Muscle of leg (tissue), 3 donors: ENCODE measurements at regions not wholly inside any gene's neighbourhood (a gene's known extent, or its start where the extent isn't known, plus 50 kb on each side); places are given as distances from the start of the nearest gene placed in this dataset.

ENCODE experiments used
- DNase-seq: peaks from one replicate; pipeline ENCODE4 v3.0.0; 2013
- H3K27ac ChIP-seq: one replicate; pipeline ENCODE4 v1.5.1; 2013; ENCODE audit warnings: mild to moderate bottlenecking, low read length, control low read depth
- H3K27me3 ChIP-seq: one replicate; pipeline ENCODE4 v1.6.1; 2013; ENCODE audit warnings: low read length; ENCODE audit not compliant: control insufficient read depth, insufficient read depth
- H3K36me3 ChIP-seq: one replicate; pipeline ENCODE4 v1.6.1; 2013; ENCODE audit warnings: low read length; ENCODE audit not compliant: control insufficient read depth, insufficient read depth
- H3K4me1 ChIP-seq: one replicate; pipeline ENCODE4 v1.6.1; 2013; ENCODE audit warnings: low read length; ENCODE audit not compliant: control insufficient read depth, insufficient read depth
- H3K4me3 ChIP-seq: one replicate; pipeline ENCODE4 v1.5.1; 2013; ENCODE audit warnings: low read length, control low read depth
- H3K9me3 ChIP-seq: replicated peaks from 2 replicates; pipeline ENCODE4 v1.6.1; 2013; ENCODE audit warnings: low read depth, low read length; ENCODE audit not compliant: control insufficient read depth
- WGBS: methylation state at CpG from one replicate; pipeline ENCODE4 v1.1.5; 2013; ENCODE audit warnings: missing lambda C conversion rate; ENCODE audit not compliant: insufficient coverage; 5-methylcytosine and 5-hydroxymethylcytosine counted together

DNA sequence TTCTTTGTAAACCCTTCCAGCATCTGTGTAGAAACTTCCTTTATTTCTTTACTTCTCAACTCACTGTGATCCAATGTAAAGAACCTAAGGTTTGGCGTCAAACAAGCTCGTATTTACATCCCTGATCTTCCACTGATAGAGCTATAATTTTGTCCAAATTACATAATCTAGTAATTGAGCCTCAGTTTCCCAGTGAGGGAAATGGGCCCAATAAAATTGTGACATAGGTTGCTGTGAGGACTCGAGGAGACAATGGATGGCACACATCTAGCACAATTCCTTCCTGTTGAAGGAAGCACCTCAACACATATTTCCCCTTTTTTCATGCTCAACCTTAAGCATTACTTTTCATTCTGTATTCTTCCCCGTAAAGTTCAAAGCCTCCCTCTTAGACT, 193.3 kb upstream of the BMPER start:
- no peak overlapping the region for H3K4me3 ChIP-seq
- DNase-seq = no peak
- H3K27me3 ChIP-seq = no peaks in the 10 kb centered on the region
- H3K4me1 ChIP-seq = peaks cover 7% of the 10 kb centered on the region
- no peak overlapping the region for H3K27ac ChIP-seq
- H3K9me3 ChIP-seq = no peaks in the 10 kb centered on the region
- H3K36me3 ChIP-seq = no peaks in the 10 kb centered on the region
- no CpG with 5 or more reads among the region's 4 CpGs for WGBS

- Histone ChIP-seq H3K27me3 (no peaks in the 10 kb centered on the region), H3K4me3 (no peak overlapping the region), H3K4me1 (peaks cover 5% of the 10 kb centered on the region), H3K27ac (no peak overlapping the region), H3K9me3 (no peaks in the 10 kb centered on the region), H3K36me3 (no peaks in the 10 kb centered on the region)
- no peak for DNase-seq
- 86% methylated on average over 5 of the region's 5 CpGs for WGBS
Observed at GRCh38 chr7:33714208-33714607, 191.1 kb upstream of the BMPER start.

- 80% methylated on average over 1 of the region's 2 CpGs for WGBS
- no peak overlapping the region for H3K4me3 ChIP-seq
- H3K36me3 ChIP-seq = no peaks in the 10 kb centered on the region
- no peaks in the 10 kb centered on the region for H3K9me3 ChIP-seq
- DNase-seq = peak; percentile 61
- H3K27me3 ChIP-seq = no peaks in the 10 kb centered on the region
- H3K4me1 ChIP-seq = peaks cover 15% of the 10 kb centered on the region
- no peak overlapping the region for H3K27ac ChIP-seq
Observed at GRCh38 chr7:33716581-33717477, 188.5 kb upstream of the BMPER start.

GRCh38 chr7:33719059-33719581, 186.2 kb upstream of the BMPER start:
- peak; percentile 78 for DNase-seq
- H3K9me3 ChIP-seq = no peaks in the 10 kb centered on the region
- H3K27me3 ChIP-seq = no peaks in the 10 kb centered on the region
- WGBS = 66% methylated on average over 2 of the region's 5 CpGs
- H3K36me3 ChIP-seq = no peaks in the 10 kb centered on the region
- H3K4me1 ChIP-seq = peaks cover 28% of the 10 kb centered on the region
- no peak overlapping the region for H3K27ac ChIP-seq
- H3K4me3 ChIP-seq = no peak overlapping the region

DNA sequence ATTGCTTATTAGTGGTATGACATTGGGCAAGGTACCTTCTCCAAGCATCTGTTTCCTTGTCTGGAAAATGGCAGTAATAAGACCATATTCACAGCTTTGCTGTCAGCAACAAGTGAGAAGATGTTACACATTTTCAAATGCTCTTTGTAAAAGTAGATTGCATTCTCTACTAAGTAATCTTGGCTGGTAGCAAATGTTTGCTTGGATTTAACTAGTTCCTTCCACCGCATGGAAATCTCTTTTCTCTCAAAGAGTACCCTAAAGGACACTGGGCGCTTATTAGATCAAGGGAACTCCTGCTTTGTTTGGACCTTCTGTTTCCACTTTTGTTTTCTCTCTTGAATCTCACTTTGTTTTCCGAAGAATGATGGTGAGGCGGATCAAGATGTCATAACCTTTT, 185.2 kb upstream of the BMPER start:
- Histone ChIP-seq H3K27ac (no peak overlapping the region), H3K27me3 (no peaks in the 10 kb centered on the region), H3K4me1 (peaks cover 28% of the 10 kb centered on the region), H3K36me3 (no peaks in the 10 kb centered on the region), H3K9me3 (no peaks in the 10 kb centered on the region), H3K4me3 (no peak overlapping the region)
- 83% methylated on average over 2 of the region's 4 CpGs for WGBS
- no peak for DNase-seq

DNA sequence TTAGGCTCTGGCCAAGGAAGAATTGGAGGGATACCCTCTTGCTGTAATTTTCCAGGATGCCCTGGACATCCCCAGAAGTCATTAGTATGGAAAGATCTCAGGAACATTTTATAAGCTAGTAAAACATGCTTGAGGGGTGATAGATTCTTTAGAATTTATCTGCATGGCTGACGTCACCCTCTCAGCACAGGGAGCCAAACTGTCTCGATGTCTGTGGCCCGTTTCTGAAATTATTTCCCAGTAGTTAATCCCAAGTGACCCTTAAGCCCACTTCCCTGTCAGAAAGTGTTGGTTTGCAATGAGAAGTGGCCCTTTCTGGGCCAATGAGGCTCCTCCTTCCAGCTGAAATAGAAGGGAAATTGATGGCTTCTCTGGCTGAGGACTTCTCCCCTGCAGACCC, 184.5 kb upstream of the BMPER start:
- no CpG with 5 or more reads among the region's 3 CpGs for WGBS

GRCh38 chr7:33721895-33722294, 183.4 kb upstream of the BMPER start:
- Histone ChIP-seq H3K36me3 (no peaks in the 10 kb centered on the region), H3K4me3 (no peak overlapping the region), H3K27ac (peak overlapping the region; percentile 86), H3K4me1 (peaks cover 28% of the 10 kb centered on the region), H3K9me3 (no peaks in the 10 kb centered on the region), H3K27me3 (no peaks in the 10 kb centered on the region)
- DNase-seq = no peak
- 93% methylated on average over 4 of the region's 4 CpGs for WGBS

More for the DNA sequence above, 184.5 kb upstream of the BMPER start:
- no peak overlapping the region for H3K27ac ChIP-seq
- peaks cover 28% of the 10 kb centered on the region for H3K4me1 ChIP-seq
- no peak overlapping the region for H3K4me3 ChIP-seq
- no peaks in the 10 kb centered on the region for H3K9me3 ChIP-seq
- no peaks in the 10 kb centered on the region for H3K27me3 ChIP-seq
- no peak for DNase-seq
- no peaks in the 10 kb centered on the region for H3K36me3 ChIP-seq

GRCh38 chr7:33722383-33723101, 182.8 kb upstream of the BMPER start:
- peak overlapping the region; percentile 86 for H3K27ac ChIP-seq
- WGBS = 66% methylated on average over 6 of the region's 15 CpGs
- peaks cover 28% of the 10 kb centered on the region for H3K4me1 ChIP-seq
- no peaks in the 10 kb centered on the region for H3K36me3 ChIP-seq
- DNase-seq = peak; percentile 78
- no peaks in the 10 kb centered on the region for H3K9me3 ChIP-seq
- H3K4me3 ChIP-seq = no peak overlapping the region
- H3K27me3 ChIP-seq = no peaks in the 10 kb centered on the region

DNA sequence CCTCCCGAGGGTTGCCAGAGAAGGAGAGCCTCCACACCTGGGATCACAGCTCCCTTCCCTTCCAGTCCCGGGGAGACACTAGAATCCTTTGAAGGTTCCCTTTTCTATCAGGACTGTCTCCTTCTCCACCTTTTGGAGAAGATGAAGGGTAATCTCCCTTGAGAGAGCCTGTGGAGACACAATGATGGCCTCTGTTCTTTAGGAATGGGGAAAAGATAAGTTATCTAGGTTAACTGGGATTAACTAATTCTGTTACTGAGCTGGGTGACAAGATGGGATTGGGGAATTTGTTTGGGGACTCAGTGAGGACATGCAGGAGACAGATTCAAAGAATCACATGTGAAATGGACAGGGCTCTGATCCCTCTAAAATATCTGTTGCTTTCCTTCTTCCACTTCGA, 181.1 kb upstream of the BMPER start:
- WGBS = 73% methylated on average over 2 of the region's 3 CpGs
- Histone ChIP-seq H3K4me1 (peaks cover 24% of the 10 kb centered on the region), H3K9me3 (no peaks in the 10 kb centered on the region), H3K27ac (no peak overlapping the region), H3K4me3 (no peak overlapping the region), H3K36me3 (no peaks in the 10 kb centered on the region), H3K27me3 (no peaks in the 10 kb centered on the region)
- DNase-seq = no peak
